HepG2 (cell line): ENCODE measurements at regions not wholly inside any gene's neighbourhood (a gene's known extent, or its start where the extent isn't known, plus 50 kb on each side); places are given as distances from the start of the nearest gene placed in this dataset.

ENCODE experiments used
- ARID2 ChIP-seq: sonication (generic); formaldehyde crosslinking; IDR thresholded peaks from 2 replicates; pipeline ENCODE4 v1.8.1; 2022; ENCODE audit warnings: mild to moderate bottlenecking, missing genetic modification reagents, borderline replicate concordance
- FOXA1 ChIP-seq, 2 experiments: fragments of 450-650 bp in 1 of 2; sonication (generic) in 1 of 2; formaldehyde crosslinking in 1 of 2; IDR thresholded peaks; 2 replicates each; pipeline versions ENCODE4 v1.4.0 to v1.6.1; 2016 to 2020; ENCODE audit warnings: missing genetic modification reagents in 1 of 2
- HDAC2 ChIP-seq: sonication (generic); formaldehyde crosslinking; IDR thresholded peaks from 2 replicates; pipeline ENCODE4 v1.4.0; 2020; ENCODE audit warnings: missing genetic modification reagents
- KDM5B ChIP-seq: sonication (generic); formaldehyde crosslinking; IDR thresholded peaks from 2 replicates; pipeline ENCODE4 v1.4.0; 2020; ENCODE audit warnings: missing genetic modification reagents, mild to moderate bottlenecking, borderline replicate concordance
- PHF20 ChIP-seq: sonication (generic); formaldehyde crosslinking; IDR thresholded peaks from 2 replicates; pipeline ENCODE4 v1.5.0; 2020; ENCODE audit warnings: mild to moderate bottlenecking, missing genetic modification reagents
- RAD21 ChIP-seq: fragments of 450-650 bp; formaldehyde crosslinking; IDR thresholded peaks from 2 replicates; pipeline ENCODE4 v1.5.0; 2020; ENCODE audit warnings: mild to moderate bottlenecking
- ZBTB40 ChIP-seq, 2 experiments: fragments of 450-650 bp in 1 of 2; sonication (generic) in 1 of 2; formaldehyde crosslinking in 1 of 2; IDR thresholded peaks; 2 replicates each; pipeline versions ENCODE4 v1.6.1 to v1.8.0; 2016 to 2022; ENCODE audit warnings: antibody characterized with exemption in 1 of 2, mild to moderate bottlenecking in 1 of 2, missing genetic modification reagents in 1 of 2
- ZFX ChIP-seq: sonication (generic); formaldehyde crosslinking; IDR thresholded peaks from 2 replicates; pipeline ENCODE4 v1.4.0; 2020; ENCODE audit warnings: mild to moderate bottlenecking, low read depth, missing genetic modification reagents, moderate library complexity
- ZNF230 ChIP-seq: sonication (generic); formaldehyde crosslinking; IDR thresholded peaks from 2 replicates; pipeline ENCODE4 v1.4.0; 2020; ENCODE audit warnings: mild to moderate bottlenecking, missing genetic modification reagents
- ZNF501 ChIP-seq: sonication (generic); formaldehyde crosslinking; IDR thresholded peaks from 2 replicates; pipeline ENCODE4 v1.5.1; 2020; ENCODE audit warnings: mild to moderate bottlenecking, moderate library complexity, missing genetic modification reagents
- ZNF687 ChIP-seq: sonication (generic); formaldehyde crosslinking; IDR thresholded peaks from 2 replicates; pipeline ENCODE4 v1.5.1; 2020; ENCODE audit warnings: mild to moderate bottlenecking, missing genetic modification reagents, moderate library complexity
- ZNF800 ChIP-seq: sonication (generic); formaldehyde crosslinking; IDR thresholded peaks from 2 replicates; pipeline ENCODE4 v1.4.0; 2020; ENCODE audit warnings: missing genetic modification reagents

GRCh38 chr14:100662879-100663760, 63.6 kb upstream of the DLK1 start (continued):
- peak; percentile 39; the same call in 1 of the 2 replicates for TF ChIP-seq ZBTB40 (IDR thresholded peaks at IDR 0.05)
- no peak for TF ChIP-seq ZBTB40 (CRISPR knock-in tag; IDR thresholded peaks at IDR 0.05)
- 0 out of 2 replicates have a peak, but pooled peaks have one; percentile 15 for TF ChIP-seq ZNF800 (CRISPR knock-in tag)
- TF ChIP-seq KDM5B (CRISPR knock-in tag), result no peak
- TF ChIP-seq FOXA1 (IDR thresholded peaks at IDR 0.05), result no peak
- TF ChIP-seq FOXA1 (CRISPR knock-in tag; IDR thresholded peaks at IDR 0.05), result 0 out of 2 replicates have a peak, but pooled peaks have one; percentile 40
- peak; percentile 55; the same call in 1 of the 2 replicates for TF ChIP-seq ZFX
- TF ChIP-seq PHF20 (CRISPR knock-in tag), result peak; percentile 74
- TF ChIP-seq ZNF230 (CRISPR knock-in tag), result 0 out of 2 replicates have a peak, but pooled peaks have one; percentile 57
- TF ChIP-seq HDAC2 (CRISPR knock-in tag), result 0 out of 2 replicates have a peak, but pooled peaks have one; percentile 11
- peak; percentile 48; the same call in 1 of the 2 replicates for TF ChIP-seq ZNF501 (CRISPR knock-in tag)
- no peak for TF ChIP-seq ARID2
- TF ChIP-seq RAD21 (CRISPR knock-in tag), result peak; percentile 56
- TF ChIP-seq ZNF687, result peak; percentile 57
